D341Med (cell line): ENCODE measurements at regions not wholly inside any gene's neighbourhood (a gene's known extent, or its start where the extent isn't known, plus 50 kb on each side); places are given as distances from the start of the nearest gene placed in this dataset.
"Not testable (repeated sequence)": the region's sequence is repeated elsewhere in the genome, so short reads cannot be mapped to it uniquely, and the experiment has no call there.

ENCODE experiments used
- DNase-seq: peaks from one replicate; pipeline ENCODE4 v3.0.0; 2012; ENCODE audit warnings: low spot score

DNA sequence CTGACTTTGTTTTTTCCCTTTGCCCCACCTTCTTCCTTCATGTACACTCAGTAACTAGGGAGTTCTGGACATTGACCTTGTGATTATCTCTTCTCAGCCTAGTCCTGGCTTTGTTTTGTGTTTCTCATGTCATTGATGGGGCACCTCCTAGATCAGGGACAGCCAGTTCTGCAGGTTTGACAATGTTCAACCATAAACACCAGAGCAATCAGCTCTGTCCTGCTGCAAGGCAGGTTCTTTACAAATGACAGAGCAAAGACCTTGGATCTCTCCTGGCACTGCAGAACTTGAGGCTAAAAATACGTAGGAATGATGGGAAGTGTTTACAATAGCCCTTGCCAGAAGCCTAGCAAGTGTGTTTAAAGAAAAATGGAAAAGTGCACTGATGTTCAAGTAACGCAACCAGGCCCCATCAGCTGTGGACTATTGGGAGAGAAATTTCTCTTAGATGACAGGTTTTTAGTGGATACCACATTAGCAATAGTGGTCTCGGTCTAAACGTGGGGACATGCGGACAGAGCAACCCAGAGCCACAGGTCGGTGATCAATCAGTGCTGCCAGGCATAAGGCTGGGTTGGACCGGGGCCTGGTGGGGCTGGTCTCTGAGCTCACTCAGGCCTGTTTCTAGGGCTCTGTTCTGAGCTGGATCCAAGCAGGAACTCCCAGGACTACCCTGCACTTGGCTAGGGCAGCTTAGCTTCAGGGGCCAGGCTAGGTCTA is 76.8 kb downstream of the SOWAHC start:
- DNase-seq, result no peak

DNA sequence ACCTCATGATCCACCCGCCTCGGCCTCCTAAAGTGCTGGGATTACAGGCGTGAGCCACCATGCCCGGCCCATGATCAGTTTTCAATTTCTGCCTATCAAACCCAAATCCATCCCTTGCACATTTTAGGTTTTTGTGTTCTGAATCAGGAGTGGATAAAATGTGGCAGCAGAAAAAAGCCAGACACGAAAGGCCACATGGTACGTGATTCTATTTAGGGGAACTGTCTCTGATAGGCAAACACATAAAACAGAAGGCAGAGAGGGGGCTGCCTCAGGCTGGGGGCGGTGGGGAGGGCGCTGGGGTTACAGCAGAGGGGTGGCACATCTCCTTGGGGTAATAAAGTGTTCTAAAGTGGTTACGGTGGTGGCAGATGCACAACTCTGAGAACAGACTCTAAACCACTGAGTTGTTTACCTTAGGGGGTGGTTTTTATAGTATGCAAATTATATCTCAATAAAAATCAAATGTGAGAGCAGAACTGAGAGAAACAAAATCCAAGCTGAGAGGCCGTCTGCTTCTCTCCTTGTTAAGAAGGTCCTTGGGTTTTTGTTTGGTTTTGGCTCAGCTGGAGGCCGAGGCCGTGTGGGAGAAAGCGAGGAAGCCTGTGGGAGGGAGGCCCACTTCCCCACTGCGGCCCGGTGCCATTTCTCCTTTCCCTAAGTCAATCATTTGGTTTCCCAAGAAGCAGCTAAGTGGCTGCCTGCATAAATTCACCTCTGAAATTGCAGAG is 78.0 kb downstream of the SOWAHC start:
- DNase-seq, result no peak

DNA sequence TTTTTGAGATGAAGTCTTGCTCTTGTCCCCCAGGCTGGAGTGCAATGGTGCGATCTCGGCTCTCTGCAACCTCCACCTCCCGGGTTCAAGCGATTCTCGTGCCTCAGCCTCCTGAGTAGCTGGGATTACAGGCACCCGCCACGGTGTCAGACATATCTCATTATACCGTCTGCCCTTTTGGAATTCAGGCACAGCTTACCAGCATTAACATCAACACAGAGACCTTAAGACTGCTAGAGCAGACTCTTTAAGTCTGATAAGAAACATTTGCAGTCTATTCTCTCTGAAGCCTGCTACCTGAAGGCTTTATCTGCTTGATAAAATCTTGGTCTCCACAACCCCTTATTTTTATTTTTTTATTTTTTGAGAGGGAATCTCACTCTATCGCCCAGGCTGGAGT is 78.7 kb downstream of the SOWAHC start:
- not testable (repeated sequence) for DNase-seq

DNA sequence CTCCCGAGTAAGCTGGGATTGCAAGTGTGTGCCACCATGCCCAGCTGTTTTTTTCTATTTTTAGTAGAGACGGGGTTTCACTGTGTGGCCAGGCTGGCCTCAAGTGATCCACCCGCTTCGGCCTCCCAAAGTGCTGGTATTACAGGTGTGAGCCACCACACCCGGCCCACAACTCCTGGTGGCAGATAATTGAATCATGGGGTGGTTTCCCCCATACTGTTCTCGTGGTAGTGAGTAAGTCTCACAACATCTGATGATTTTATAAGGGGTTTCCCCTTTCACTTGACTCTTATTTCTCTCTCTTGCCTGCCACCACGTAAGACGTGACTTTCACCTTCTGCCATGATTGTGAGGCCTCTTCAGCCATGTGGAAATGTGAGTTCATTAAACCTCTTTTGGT is 79.1 kb downstream of the SOWAHC start:
- not testable (repeated sequence) for DNase-seq

DNA sequence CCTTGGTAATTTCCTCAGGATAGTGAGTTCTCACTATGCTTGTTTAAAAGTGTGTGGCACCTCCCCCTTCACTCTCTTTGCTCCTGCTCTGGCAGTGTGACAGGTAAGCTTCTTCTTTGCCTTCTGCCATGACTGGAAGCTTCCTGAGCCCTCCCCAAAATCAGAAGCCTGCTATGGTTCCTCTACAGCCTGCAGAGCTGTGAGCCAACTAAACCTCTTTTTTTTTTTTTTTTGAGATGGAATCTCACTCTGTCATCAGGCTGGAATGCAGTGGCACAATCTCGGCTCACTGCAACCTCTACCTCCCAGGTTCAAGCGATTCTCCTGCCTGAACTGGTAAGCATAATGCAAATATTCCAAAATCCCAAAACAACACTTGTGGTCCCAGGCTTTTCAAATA is 80.0 kb downstream of the SOWAHC start:
- DNase-seq, result no peak

DNA sequence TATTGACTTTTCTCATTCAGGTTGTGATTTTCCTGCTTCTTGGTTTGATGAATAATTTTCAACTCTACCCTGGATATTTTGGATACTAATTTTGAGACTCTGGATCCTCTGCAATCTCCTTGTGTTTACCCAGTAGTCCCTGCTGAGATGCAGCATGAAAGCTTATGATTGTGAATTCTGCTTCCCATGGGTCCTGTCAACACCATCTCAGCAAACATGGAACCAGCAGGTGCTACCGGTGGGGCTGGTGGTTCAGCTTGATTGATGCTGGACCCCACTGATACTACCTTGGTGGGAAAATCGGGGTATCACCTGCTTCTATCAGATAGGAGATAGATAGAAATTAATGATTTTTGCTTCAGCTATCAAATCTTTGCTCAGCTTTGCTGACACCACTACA is 81.1 kb downstream of the SOWAHC start:
- no peak for DNase-seq

DNA sequence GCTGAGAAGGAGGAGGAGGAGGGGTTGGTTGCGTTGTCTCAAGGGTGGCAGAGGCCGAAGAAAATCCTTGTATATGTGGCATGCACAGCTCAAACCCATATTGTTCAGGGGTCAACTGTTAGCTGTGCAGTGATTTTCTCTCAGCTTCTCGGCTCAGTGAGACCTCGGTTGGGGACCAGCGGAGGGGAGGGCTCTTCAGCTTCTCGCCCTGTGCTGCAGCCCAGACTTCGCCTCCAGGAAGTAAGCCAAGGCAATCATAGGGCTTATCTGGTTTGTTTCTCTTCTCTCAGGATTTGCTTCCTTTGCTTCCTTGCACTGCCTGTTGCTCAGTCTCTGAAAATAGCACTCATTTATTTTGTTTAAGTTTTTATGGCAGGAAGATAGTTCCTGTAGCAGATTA is 85.5 kb downstream of the SOWAHC start:
- DNase-seq, result no peak

DNA sequence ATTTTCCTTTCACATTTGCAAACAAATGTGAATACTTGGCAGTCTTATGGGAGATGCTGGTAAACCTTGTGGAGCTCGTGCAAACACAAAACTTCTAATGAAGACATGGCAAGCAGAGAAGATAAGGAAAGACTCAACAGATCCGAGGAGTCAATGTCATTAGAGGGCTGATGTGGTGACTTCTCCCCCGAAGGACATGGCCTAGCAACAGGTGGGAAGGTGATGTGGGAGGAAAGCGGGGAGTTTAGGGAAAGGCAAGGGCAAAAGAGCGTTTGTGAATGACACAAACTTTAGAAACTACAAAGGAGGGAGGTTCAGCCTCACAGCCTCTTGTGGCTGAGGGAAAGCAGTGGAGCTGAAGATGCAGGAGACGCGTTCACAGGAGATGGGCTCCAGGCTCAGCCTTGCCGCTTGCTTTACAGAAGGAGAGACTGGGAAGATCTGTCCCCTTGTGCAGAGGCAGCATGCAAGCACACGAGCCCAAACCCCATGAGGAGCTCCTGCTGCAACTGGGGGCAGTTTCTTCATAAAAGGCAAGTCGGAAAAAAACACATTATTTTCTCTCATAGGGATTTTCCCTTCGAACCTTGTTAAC is 86.6 kb downstream of the SOWAHC start:
- no peak for DNase-seq

DNA sequence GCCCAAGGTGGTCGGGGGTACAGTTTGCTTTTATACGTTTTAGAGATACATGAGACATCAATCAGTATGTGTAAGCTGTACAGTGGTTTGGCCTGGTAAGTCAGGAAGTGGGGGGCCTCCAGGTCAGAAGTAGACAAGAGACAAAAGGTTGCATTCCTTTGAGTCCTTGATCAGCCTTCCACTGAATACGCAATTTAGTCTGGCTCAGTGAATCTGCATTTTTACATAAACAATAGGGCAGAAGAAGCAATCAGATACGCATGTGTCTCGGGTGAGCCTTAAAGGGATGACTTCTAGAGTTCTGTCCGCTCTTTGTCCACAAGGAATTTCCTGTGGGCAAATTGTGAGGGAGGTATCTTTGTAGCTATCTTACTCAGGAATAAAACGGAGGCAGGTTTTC is 87.2 kb downstream of the SOWAHC start:
- no peak for DNase-seq

DNA sequence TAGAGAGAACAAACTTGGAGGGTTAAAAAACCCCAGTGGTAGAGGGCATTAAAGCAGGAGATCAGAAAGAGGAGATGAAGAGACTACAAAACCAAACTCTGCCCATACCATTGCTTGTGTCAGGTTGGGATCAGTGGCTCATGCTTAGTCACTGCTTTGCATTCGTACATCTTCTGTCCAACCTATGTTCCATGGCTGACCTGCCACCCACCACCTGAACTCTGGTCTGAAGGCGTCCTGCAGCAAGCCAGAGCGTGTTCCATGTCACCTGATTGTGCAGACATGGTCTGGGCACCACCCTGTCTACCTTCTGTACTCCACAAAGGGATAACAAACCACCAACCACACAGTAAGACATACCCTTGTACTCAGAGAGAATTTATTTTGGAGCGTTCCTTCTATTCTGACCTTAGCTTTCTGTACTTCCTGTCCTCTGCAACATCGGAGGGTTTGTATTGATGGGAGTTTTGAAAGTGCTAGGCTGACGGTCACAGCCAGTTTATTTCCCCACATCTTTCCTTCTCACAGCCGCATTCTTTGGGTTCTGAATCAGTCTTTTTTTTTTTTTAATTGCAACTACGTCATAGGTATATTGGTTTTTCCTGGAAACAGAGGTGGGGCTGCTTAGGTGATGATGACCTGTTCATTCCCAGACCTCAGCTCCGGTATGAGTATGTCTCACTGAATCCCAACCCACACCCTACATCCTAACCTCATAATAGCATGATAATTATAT is 88.3 kb downstream of the SOWAHC start:
- DNase-seq, result no peak

DNA sequence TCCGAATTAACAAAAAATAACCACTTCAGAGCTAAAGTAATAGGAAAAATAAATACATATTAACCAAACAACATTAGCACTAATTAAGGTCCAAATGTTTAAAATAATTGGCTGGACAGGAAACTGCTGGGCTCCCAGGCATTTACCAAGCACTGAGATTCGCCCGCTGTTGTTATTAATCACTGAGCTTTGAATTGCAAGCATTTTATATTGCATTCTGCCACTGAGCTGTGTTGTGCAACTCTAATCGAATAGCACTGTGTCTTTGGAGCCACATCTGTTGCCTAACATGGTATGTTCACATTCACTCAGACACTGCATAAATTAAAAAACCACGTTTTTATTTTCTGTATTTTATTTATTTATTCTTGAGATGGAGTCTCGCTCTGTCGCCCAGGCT is 88.9 kb downstream of the SOWAHC start:
- DNase-seq, result no peak

DNA sequence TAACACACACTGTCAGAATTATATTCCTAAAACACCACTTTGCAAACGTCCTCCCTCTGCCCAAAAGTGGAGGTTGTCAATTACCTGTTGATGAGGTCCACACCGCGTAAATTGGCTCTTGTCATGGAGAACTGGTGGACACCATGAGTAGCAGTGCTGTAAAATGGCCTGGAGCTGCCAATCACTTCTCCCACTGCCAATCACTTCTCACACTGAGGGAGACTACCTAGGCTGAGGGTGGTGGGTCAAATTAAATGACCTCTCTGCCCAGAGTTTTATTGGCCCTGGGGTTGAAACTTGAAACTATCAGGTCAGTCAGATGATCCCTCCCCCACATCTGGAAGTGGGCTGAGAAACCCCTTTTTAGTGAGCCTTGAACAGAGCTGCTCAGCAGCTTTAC is 89.6 kb downstream of the SOWAHC start:
- DNase-seq, result no peak

DNA sequence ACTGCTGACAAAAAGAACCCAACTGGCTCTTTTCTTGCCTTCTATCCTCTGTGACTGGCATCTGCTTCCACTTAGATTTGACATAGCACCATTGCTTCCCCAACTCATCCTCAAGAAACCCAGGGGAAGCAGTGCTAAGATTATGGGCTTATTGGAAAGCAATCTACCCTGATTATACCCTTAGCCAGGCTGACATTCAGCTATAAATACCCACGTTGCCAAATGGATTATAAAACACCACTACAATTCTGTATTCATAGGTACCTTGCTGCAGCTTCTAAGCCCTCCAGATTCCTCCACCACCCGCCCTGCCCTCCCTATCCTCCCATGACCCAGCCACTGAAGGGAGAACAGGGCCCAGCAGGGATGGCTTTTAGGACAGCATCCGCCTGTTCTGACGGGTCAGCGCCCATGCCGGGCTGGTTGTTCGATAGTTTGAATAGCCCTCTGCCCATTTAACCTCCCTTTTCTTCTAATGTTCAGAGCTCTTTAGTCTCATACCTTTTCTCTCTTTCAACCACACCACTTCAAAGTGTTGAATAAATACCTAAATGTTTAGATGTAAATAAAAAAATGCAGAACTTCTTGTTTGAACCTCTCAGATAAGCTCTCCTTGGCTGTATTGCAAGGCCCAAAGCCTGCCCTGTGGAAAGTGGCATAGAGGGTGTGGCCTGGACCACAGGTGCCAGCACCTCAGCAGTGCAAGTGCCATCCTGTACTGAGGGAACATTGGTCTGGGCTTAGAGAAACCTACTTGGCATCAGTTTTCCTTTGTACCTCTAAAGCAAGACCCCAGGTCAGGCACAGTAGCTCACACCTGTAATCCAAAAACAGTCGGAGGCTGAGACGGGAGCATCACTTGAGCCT is 86.6 kb upstream of the RGPD5 start:
- DNase-seq, result peak; percentile 59

DNA sequence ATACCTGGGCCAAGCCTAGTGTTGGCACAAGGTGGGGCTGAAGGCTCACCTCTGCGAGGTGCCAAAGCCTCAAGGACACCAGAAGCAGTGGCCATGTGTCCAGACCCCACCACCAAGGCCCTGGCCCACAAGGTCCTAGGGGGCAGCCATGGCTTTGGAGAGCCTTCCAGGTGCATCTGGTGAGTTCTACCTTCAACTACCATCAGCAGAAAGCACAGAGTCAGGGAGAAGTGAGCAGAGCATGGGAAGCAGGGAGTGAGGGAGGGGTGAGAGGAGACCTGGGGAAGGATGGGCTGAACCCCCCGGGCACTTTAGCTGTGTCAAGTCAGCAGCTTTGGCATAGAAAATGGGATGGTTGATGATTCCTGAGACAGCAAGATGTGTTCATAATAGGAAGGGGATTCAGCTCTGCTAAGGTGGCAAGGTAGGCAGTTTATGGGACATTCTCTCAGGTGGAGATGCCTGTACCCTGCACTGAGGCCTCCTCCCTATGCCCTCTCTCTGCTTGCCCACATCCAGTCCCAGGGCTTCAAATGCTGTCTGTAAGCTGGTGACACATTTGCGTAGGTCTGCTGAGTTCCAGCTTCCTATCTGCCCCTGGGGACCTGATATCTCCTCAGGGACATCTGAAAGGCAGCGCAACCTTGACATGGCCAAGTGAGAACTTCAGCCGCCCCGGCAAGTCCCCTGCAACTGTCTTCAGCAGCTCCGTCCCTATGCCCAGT is 83.4 kb upstream of the RGPD5 start:
- DNase-seq, result no peak

DNA sequence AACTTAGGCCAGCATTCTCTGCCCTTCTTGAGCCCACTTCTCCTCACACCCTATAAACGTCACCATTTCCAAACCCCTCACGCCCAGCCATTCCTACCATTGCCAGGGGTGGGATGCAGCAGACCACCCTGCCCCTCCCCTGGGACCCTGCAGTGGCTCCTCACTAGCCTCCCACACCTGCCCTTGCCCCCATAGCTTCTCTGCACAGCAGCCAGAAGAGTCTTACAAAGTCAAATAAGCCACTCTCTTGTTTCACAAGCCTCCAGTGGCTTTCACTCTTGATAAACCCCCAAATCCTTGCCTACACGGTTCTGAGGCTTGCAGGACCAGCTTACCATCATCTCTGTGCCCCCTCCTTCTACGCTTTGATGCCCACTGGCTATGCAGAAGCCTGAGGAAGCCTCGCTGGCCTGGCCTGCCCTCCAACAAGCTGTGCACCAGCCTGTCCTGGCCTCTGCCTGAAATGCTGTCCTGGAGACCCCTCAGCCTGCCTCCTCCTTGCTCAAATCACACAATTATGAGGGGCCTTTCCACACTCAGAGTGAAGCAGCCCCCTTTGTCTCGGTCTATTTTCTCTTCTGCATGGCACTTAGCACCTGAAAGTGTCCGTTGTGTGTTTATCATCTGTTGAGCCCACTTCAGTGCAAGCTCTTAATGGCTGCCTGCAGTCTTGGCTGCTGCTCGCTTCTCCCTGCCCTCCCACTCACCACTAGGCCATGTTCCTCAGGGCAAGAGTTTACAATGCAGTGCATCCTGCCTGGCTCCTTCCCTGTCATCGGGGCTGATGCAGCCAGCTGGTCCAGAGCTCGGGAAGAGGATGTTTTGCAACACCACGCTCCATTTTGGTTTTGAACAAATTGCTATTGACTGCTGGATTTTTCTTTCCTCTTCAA is 82.6 kb upstream of the RGPD5 start:
- DNase-seq, result no peak

DNA sequence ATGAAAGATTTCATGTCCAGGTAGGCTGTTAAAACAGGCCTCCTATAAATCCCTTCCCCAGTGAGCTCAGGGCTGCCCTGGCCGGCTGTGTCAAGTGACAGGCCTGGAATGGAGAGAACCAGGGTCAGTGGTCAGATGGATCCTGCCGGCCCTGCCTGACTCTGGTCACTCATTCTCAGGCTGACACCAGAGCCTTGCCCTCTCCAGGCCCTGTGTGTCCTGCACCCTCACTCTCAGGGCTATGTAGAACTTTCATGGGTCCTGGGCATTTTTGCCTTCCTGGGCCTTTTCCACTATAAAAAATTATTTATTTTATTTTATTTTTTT is 82.0 kb upstream of the RGPD5 start:
- DNase-seq, result no peak

DNA sequence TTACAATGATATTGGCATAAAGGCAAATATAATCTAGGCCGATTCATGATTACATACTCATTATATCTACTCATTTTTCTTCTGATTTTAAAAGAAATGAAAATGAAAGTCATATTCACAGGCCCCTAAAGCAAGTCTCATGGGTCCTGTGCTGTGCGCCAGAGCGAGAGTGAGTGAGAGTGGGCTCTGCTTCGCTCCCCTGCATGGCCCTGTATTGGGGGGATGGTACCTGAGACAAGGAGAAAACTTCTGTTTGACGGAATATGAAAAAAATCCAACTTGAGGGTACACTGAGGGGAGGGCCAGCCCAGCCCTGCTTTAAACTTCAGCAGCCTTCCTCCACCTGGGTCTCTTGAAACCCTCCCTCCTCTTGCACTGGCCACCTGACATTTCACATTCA is 81.4 kb upstream of the RGPD5 start:
- no peak for DNase-seq

DNA sequence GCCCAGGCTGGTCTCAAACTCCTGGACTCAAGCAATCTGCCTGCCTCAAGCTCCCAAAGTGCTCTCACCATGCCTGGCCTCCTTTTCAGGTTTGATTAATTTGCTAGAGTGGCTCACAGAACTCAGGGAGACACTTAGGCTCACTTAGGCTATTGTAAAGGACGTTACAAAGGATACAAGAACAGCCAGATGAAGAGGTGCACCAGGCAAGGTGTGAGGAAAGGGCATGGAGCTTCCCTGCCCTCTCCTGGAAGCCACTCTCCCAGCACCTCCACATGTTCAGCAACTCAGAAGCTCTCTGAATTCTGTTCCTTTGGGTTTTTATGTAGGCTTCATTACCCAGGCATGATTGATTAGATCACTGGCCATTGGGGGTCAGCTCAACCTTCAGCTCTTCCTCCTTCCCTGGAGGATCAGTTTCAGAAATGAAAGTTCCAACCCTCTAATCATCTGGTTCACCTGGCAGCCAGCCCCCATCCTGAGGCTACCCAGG is 78.7 kb upstream of the RGPD5 start:
- DNase-seq, result no peak

DNA sequence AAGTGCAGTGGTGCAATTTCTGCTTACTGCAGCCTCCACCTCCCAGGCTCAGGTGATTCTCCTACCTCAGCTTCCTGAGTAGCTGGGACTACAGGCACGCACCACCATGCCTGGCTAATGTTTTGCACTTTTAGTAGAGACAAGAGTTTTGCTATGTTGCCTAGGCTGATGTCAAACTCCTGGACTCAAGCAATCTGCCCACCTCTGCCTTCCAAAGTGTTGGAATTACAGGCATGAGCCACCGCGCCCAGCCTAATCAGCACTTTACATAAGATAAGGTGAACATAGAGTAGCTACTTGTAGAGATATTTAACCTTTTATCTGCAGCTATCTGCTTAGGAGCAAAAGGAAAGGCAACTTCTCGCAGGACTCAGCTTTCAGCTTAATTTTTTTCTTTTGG is 77.5 kb upstream of the RGPD5 start:
- not testable (repeated sequence) for DNase-seq

DNA sequence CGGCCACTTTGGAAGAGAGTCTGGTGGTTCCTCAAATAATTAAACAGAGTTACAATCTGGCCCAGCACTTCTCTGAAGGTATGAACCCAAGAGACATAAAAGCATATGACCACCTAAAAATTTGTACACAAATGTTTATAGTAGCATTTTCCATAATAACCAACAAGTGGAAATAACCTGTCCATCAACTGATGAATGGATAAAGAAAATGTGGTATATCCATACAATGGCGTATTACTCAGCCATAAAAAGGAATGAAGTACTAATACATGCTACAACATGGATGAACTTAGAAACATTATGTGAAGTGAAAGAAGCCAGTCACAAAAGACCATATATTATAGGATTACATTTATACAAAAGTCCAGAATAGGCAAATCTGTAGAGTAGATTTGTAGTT is 76.0 kb upstream of the RGPD5 start:
- DNase-seq, result no peak
